AG09309 (cell line): ENCODE measurements at regions not wholly inside any gene's neighbourhood (a gene's known extent, or its start where the extent isn't known, plus 50 kb on each side); places are given as distances from the start of the nearest gene placed in this dataset.

ENCODE experiments used
- DNase-seq: peaks from one replicate; pipeline ENCODE4 v3.0.0-alpha.2; 2010; ENCODE audit warnings: low read depth
- H3K4me3 ChIP-seq: 2 replicates; pipeline ENCODE4 v1.5.1; 2011; ENCODE audit warnings: mild to moderate bottlenecking, low read depth, low read length, moderate library complexity; ENCODE audit not compliant: control insufficient read depth
- TF ChIP-seq, protein P1 (sequence below): IDR thresholded peaks from 2 replicates; pipeline ENCODE4 v1.5.1; 2011; ENCODE audit warnings: mild to moderate bottlenecking, low read depth, low read length, inconsistent platforms; ENCODE audit not compliant: insufficient read depth, control insufficient read depth; ENCODE audit errors: missing control alignments

DNA sequence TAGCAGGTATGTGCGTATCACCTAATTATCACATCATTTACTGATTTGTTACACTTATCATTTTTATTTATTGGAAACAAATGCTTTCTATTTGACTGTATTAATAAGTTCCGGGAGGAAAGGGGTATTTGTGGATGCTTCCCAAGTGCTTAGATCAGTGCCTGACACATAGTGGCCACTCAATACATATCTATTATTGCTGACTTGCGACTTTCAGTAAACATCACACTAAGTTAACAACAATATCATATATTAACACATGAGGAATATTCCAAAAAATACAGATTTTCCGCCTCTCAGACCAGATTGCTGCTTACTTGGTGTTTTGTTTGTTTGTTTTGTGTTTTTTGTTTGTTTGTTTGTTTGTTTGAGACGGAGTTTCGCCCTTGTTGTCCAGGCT is 52.6 kb upstream of the ZFP42 start:
- TF ChIP-seq, protein P1, sequence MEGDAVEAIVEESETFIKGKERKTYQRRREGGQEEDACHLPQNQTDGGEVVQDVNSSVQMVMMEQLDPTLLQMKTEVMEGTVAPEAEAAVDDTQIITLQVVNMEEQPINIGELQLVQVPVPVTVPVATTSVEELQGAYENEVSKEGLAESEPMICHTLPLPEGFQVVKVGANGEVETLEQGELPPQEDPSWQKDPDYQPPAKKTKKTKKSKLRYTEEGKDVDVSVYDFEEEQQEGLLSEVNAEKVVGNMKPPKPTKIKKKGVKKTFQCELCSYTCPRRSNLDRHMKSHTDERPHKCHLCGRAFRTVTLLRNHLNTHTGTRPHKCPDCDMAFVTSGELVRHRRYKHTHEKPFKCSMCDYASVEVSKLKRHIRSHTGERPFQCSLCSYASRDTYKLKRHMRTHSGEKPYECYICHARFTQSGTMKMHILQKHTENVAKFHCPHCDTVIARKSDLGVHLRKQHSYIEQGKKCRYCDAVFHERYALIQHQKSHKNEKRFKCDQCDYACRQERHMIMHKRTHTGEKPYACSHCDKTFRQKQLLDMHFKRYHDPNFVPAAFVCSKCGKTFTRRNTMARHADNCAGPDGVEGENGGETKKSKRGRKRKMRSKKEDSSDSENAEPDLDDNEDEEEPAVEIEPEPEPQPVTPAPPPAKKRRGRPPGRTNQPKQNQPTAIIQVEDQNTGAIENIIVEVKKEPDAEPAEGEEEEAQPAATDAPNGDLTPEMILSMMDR, result no peak
- no peak for DNase-seq
- no peak overlapping the region for H3K4me3 ChIP-seq

DNA sequence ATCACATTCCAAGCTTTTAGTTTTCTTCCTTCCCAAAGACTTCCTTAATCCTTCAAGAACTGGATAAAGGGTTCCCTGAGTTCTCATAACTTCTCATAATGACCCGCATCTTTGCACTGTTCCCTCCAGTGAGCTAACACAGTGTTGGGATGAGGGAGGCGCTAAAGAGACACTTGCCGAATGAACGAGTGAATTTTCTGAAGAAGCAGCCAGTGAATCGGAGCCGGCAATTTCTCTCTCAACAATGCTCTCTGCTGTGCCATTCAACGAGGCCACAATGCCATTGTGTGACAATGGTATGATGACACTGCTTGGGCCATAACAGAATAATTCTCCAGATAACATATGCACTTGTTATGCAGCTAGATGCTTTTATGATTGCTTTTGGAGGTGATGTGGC is 51.4 kb upstream of the ZFP42 start:
- H3K4me3 ChIP-seq, result no peak overlapping the region
- DNase-seq, result no peak
- TF ChIP-seq, protein P1, result no peak
